ENCODE measurements at regions not wholly inside any gene's neighbourhood (a gene's known extent, or its start where the extent isn't known, plus 50 kb on each side); places are given as distances from the start of the nearest gene placed in this dataset.

GRCh38 chr10:128418819-128419218 is 292.6 kb upstream of the MKI67 start:
- DNase-seq (ENCODE audit: extremely low read depth, low read depth) = no peak

GRCh38 chr10:128419466-128420019 is 293.3 kb upstream of the MKI67 start:
- DNase-seq (ENCODE audit: extremely low read depth, low read depth) = no peak

GRCh38 chr10:128420623-128421022 is 294.4 kb upstream of the MKI67 start:
- DNase-seq (ENCODE audit: extremely low read depth, low read depth) = no peak

- DNase-seq (ENCODE audit: extremely low read depth, low read depth) = no peak
Observed at GRCh38 chr10:128421371-128422160, 295.3 kb upstream of the MKI67 start.

GRCh38 chr10:128422190-128422589 is 296.0 kb upstream of the MKI67 start:
- no peak for DNase-seq (ENCODE audit: extremely low read depth, low read depth)

- DNase-seq (ENCODE audit: extremely low read depth, low read depth) = no peak
Observed at GRCh38 chr10:128422999-128423398, 296.8 kb upstream of the MKI67 start.

GRCh38 chr10:128429321-128429720 is 303.1 kb upstream of the MKI67 start:
- no peak for DNase-seq (ENCODE audit: extremely low read depth, low read depth)

- no peak for DNase-seq (ENCODE audit: extremely low read depth, low read depth)
Observed at GRCh38 chr10:128429835-128430513, 303.8 kb upstream of the MKI67 start.

GRCh38 chr10:128431083-128431482 is 304.9 kb upstream of the MKI67 start:
- DNase-seq (ENCODE audit: extremely low read depth, low read depth) = no peak

GRCh38 chr10:128431506-128431905 is 305.3 kb upstream of the MKI67 start:
- DNase-seq (ENCODE audit: extremely low read depth, low read depth) = no peak

GRCh38 chr10:128432011-128432410 is 305.8 kb upstream of the MKI67 start:
- DNase-seq (ENCODE audit: extremely low read depth, low read depth) = no peak

GRCh38 chr10:128432423-128432822 is 306.2 kb upstream of the MKI67 start:
- DNase-seq (ENCODE audit: extremely low read depth, low read depth) = no peak

- DNase-seq (ENCODE audit: extremely low read depth, low read depth) = no peak
Observed at GRCh38 chr10:128435811-128436210, 309.6 kb upstream of the MKI67 start.

- DNase-seq (ENCODE audit: extremely low read depth, low read depth) = no peak
Observed at GRCh38 chr10:128437786-128438345, 311.6 kb upstream of the MKI67 start.

- DNase-seq (ENCODE audit: extremely low read depth, low read depth) = no peak
Observed at GRCh38 chr10:128438417-128439063, 312.3 kb upstream of the MKI67 start.

- no peak for DNase-seq (ENCODE audit: extremely low read depth, low read depth)
Observed at GRCh38 chr10:128440513-128441160, 314.4 kb upstream of the MKI67 start.

- DNase-seq (ENCODE audit: extremely low read depth, low read depth) = no peak
Observed at GRCh38 chr10:128443925-128444518, 317.8 kb upstream of the MKI67 start.

- DNase-seq (ENCODE audit: extremely low read depth, low read depth) = no peak
Observed at GRCh38 chr10:128448796-128449195, 322.6 kb upstream of the MKI67 start.

- no peak for DNase-seq (ENCODE audit: extremely low read depth, low read depth)
Observed at GRCh38 chr10:128451879-128452278, 325.7 kb upstream of the MKI67 start.

GRCh38 chr10:128456271-128456670 is 330.0 kb upstream of the MKI67 start:
- no peak for DNase-seq (ENCODE audit: extremely low read depth, low read depth)
